Activated CD4-positive, alpha-beta T cell treated with anti-CD3 and anti-CD28 coated beads, Interleukin-2, amount 10 ng/mL, durations not matched to agents 24 days and 14 days (primary cell): ENCODE measurements at regions not wholly inside any gene's neighbourhood (a gene's known extent, or its start where the extent isn't known, plus 50 kb on each side); places are given as distances from the start of the nearest gene placed in this dataset.
A peak's percentile ranks its signal among the peaks of the same experiment; 100 is the strongest.
"Not testable (repeated sequence)": the region's sequence is repeated elsewhere in the genome, so short reads cannot be mapped to it uniquely, and the experiment has no call there.

Experiments used
- DNase-seq: peaks from one replicate; pipeline ENCODE4 v3.0.0; 2022
- H3K27ac Mint-ChIP-seq: one replicate; pipeline ENCODE4 v1.8.0; 2022; ENCODE audit warnings: mild to moderate bottlenecking, mixed read lengths
- H3K27me3 Mint-ChIP-seq: one replicate; pipeline ENCODE4 v1.8.0; 2022; ENCODE audit warnings: mixed read lengths
- H3K36me3 Mint-ChIP-seq: one replicate; pipeline ENCODE4 v1.8.0; 2022; ENCODE audit warnings: low read depth, mild to moderate bottlenecking, mixed read lengths
- H3K4me1 Mint-ChIP-seq: one replicate; pipeline ENCODE4 v1.8.0; 2021; ENCODE audit warnings: mixed read lengths
- H3K4me3 Mint-ChIP-seq: one replicate; pipeline ENCODE4 v1.8.0; 2022; ENCODE audit warnings: mild to moderate bottlenecking, moderate library complexity, mixed read lengths
- H3K9me3 Mint-ChIP-seq: one replicate; pipeline ENCODE4 v1.8.0; 2021; ENCODE audit warnings: mixed read lengths
- intact Hi-C: fragments of 100-400 bp; cut with micrococcal nuclease; formaldehyde crosslinking; loops from one replicate; pipeline ENCODE4 v1.15.1; 2023

GRCh38 chr2:242034138-242034537 lies 164.6 kb downstream of the RTP5 start:
- no peak overlapping the region for H3K4me3 Mint-ChIP-seq
- no peak for DNase-seq
- H3K4me1 Mint-ChIP-seq = peaks cover 21% of the 10 kb centered on the region
- no peaks in the 10 kb centered on the region for H3K9me3 Mint-ChIP-seq
- peaks cover 40% of the 10 kb centered on the region for H3K27me3 Mint-ChIP-seq
- H3K27ac Mint-ChIP-seq = peak overlapping the region; percentile 28
- H3K36me3 Mint-ChIP-seq = no peaks in the 10 kb centered on the region
- intact Hi-C loops = loop anchor here (5.0 kb wide), 1 partner anchor 53 kb away; no protein-coding TSS in a partner anchor

- Mint-ChIP-seq H3K9me3 (no peaks in the 10 kb centered on the region), H3K27ac (no peak overlapping the region), H3K4me3 (no peak overlapping the region), H3K27me3 (peaks cover 36% of the 10 kb centered on the region), H3K36me3 (no peaks in the 10 kb centered on the region), H3K4me1 (peaks cover 19% of the 10 kb centered on the region)
- intact Hi-C loops = loop anchor here (5.0 kb wide), 1 partner anchor 52 kb away; no protein-coding TSS in a partner anchor
- DNase-seq = no peak
Measured at GRCh38 chr2:242034996-242035814, 165.7 kb downstream of the RTP5 start.

GRCh38 chr2:242035858-242036652 lies 166.5 kb downstream of the RTP5 start:
- Mint-ChIP-seq H3K27ac (no peak overlapping the region), H3K4me1 (peaks cover 16% of the 10 kb centered on the region), H3K36me3 (no peaks in the 10 kb centered on the region), H3K4me3 (no peak overlapping the region), H3K27me3 (peaks cover 31% of the 10 kb centered on the region), H3K9me3 (no peaks in the 10 kb centered on the region)
- DNase-seq = no peak
- intact Hi-C loops = no loop called here

GRCh38 chr2:242036653-242036950 lies 167.1 kb downstream of the RTP5 start:
- Mint-ChIP-seq H3K4me3 (no peak overlapping the region), H3K9me3 (no peaks in the 10 kb centered on the region), H3K27me3 (peaks cover 29% of the 10 kb centered on the region), H3K4me1 (peaks cover 11% of the 10 kb centered on the region), H3K27ac (no peak overlapping the region), H3K36me3 (no peaks in the 10 kb centered on the region)
- no peak for DNase-seq
- intact Hi-C loops = no loop called here

GRCh38 chr2:242038166-242038927 lies 168.8 kb downstream of the RTP5 start:
- intact Hi-C loops = no loop called here
- Mint-ChIP-seq H3K36me3 (no peaks in the 10 kb centered on the region), H3K9me3 (no peaks in the 10 kb centered on the region), H3K27ac (no peak overlapping the region), H3K4me1 (peaks cover 3% of the 10 kb centered on the region), H3K4me3 (no peak overlapping the region), H3K27me3 (peaks cover 26% of the 10 kb centered on the region)
- no peak for DNase-seq

- Mint-ChIP-seq H3K27me3 (peaks cover 25% of the 10 kb centered on the region), H3K4me3 (no peak overlapping the region), H3K36me3 (no peaks in the 10 kb centered on the region), H3K27ac (no peak overlapping the region), H3K4me1 (peaks cover 3% of the 10 kb centered on the region), H3K9me3 (no peaks in the 10 kb centered on the region)
- intact Hi-C loops = no loop called here
- no peak for DNase-seq
Measured at GRCh38 chr2:242038928-242039341, 169.4 kb downstream of the RTP5 start.

GRCh38 chr2:242040303-242040655 lies 170.8 kb downstream of the RTP5 start:
- no peaks in the 10 kb centered on the region for H3K36me3 Mint-ChIP-seq
- DNase-seq = no peak
- H3K4me1 Mint-ChIP-seq = peaks cover 3% of the 10 kb centered on the region
- intact Hi-C loops = no loop called here
- H3K27ac Mint-ChIP-seq = no peak overlapping the region
- no peak overlapping the region for H3K4me3 Mint-ChIP-seq
- H3K9me3 Mint-ChIP-seq = no peaks in the 10 kb centered on the region
- H3K27me3 Mint-ChIP-seq = peaks cover 21% of the 10 kb centered on the region

- Mint-ChIP-seq H3K4me1 (peaks cover 3% of the 10 kb centered on the region), H3K36me3 (no peaks in the 10 kb centered on the region), H3K9me3 (no peaks in the 10 kb centered on the region), H3K27ac (no peak overlapping the region), H3K27me3 (peaks cover 21% of the 10 kb centered on the region), H3K4me3 (no peak overlapping the region)
- intact Hi-C loops = no loop called here
- DNase-seq = no peak
Measured at GRCh38 chr2:242040681-242041080, 171.2 kb downstream of the RTP5 start.

- intact Hi-C loops = no loop called here
- no peaks in the 10 kb centered on the region for H3K36me3 Mint-ChIP-seq
- peaks cover 3% of the 10 kb centered on the region for H3K4me1 Mint-ChIP-seq
- H3K4me3 Mint-ChIP-seq = no peak overlapping the region
- DNase-seq = no peak
- H3K9me3 Mint-ChIP-seq = no peaks in the 10 kb centered on the region
- H3K27ac Mint-ChIP-seq = no peak overlapping the region
- peaks cover 19% of the 10 kb centered on the region for H3K27me3 Mint-ChIP-seq
Measured at GRCh38 chr2:242041816-242042215, 172.3 kb downstream of the RTP5 start.

GRCh38 chr2:242043538-242044312 lies 174.2 kb downstream of the RTP5 start:
- Mint-ChIP-seq H3K4me3 (no peak overlapping the region), H3K9me3 (no peaks in the 10 kb centered on the region), H3K4me1 (no peaks in the 10 kb centered on the region), H3K27me3 (peaks cover 26% of the 10 kb centered on the region), H3K27ac (no peak overlapping the region), H3K36me3 (no peaks in the 10 kb centered on the region)
- DNase-seq = no peak
- intact Hi-C loops = no loop called here

GRCh38 chr2:242044313-242044590 lies 174.7 kb downstream of the RTP5 start:
- Mint-ChIP-seq H3K4me3 (no peak overlapping the region), H3K27me3 (peaks cover 29% of the 10 kb centered on the region), H3K4me1 (no peaks in the 10 kb centered on the region), H3K36me3 (no peaks in the 10 kb centered on the region), H3K9me3 (no peaks in the 10 kb centered on the region), H3K27ac (no peak overlapping the region)
- intact Hi-C loops = no loop called here
- no peak for DNase-seq

GRCh38 chr2:242045596-242046144 lies 176.1 kb downstream of the RTP5 start:
- peaks cover 36% of the 10 kb centered on the region for H3K27me3 Mint-ChIP-seq

GRCh38 chr2:242046206-242046826 lies 176.8 kb downstream of the RTP5 start:
- Mint-ChIP-seq H3K9me3 (no peaks in the 10 kb centered on the region), H3K36me3 (no peaks in the 10 kb centered on the region), H3K27ac (no peak overlapping the region), H3K4me1 (no peaks in the 10 kb centered on the region), H3K27me3 (peaks cover 39% of the 10 kb centered on the region), H3K4me3 (no peak overlapping the region)
- DNase-seq = no peak
- intact Hi-C loops = no loop called here

More at GRCh38 chr2:242045596-242046144, 176.1 kb downstream of the RTP5 start:
- H3K4me3 Mint-ChIP-seq, intact Hi-C loops, H3K4me1 Mint-ChIP-seq, H3K36me3 Mint-ChIP-seq, H3K27ac Mint-ChIP-seq, H3K9me3 Mint-ChIP-seq, DNase-seq: not testable (repeated sequence)
